GM18868 (cell line): ENCODE measurements at regions not wholly inside any gene's neighbourhood (a gene's known extent, or its start where the extent isn't known, plus 50 kb on each side); places are given as distances from the start of the nearest gene placed in this dataset.

Experiments used
- ATAC-seq: cut with Tn5 transposase; IDR thresholded peaks from one replicate; pipeline ENCODE4 v1.9.1; 2021; ENCODE audit warnings: mild to moderate bottlenecking, moderate library complexity; ENCODE audit not compliant: unreplicated experiment

GRCh38 chr2:111716905-111717775, 166.9 kb downstream of the ANAPC1 start:
- no peak for ATAC-seq
